ENCODE measurements at regions not wholly inside any gene's neighbourhood (a gene's known extent, or its start where the extent isn't known, plus 50 kb on each side); places are given as distances from the start of the nearest gene placed in this dataset.

GRCh38 chr19:28288572-28289264, 924.2 kb downstream of the UQCRFS1 start:
- Histone ChIP-seq H3K79me2 (ENCODE audit: insufficient read depth, low read length) (no peaks in the 10 kb centered on the region), H3K27ac (ENCODE audit: low read depth, low read length) (no peak overlapping the region), H3K9me3 (ENCODE audit: low read depth, low read length) (no peaks in the 10 kb centered on the region), H4K20me1 (ENCODE audit: insufficient read depth, low read length) (no peaks in the 10 kb centered on the region), H3K27me3 (ENCODE audit: insufficient read depth, low read length) (no peaks in the 10 kb centered on the region), H3K4me2 (ENCODE audit: insufficient read depth, low read length) (no peak overlapping the region), H3K36me3 (ENCODE audit: insufficient read depth, low read length) (no peaks in the 10 kb centered on the region), H3K4me1 (ENCODE audit: insufficient read depth, low read length) (no peaks in the 10 kb centered on the region), H2AFZ (ENCODE audit: low read length) (no peak overlapping the region), H3K4me3 (ENCODE audit: insufficient read depth, low read length) (no peak overlapping the region)
- DNase-seq (ENCODE audit: insufficient read length, low spot score, missing footprints): no peak
- TF ChIP-seq, protein P1, sequence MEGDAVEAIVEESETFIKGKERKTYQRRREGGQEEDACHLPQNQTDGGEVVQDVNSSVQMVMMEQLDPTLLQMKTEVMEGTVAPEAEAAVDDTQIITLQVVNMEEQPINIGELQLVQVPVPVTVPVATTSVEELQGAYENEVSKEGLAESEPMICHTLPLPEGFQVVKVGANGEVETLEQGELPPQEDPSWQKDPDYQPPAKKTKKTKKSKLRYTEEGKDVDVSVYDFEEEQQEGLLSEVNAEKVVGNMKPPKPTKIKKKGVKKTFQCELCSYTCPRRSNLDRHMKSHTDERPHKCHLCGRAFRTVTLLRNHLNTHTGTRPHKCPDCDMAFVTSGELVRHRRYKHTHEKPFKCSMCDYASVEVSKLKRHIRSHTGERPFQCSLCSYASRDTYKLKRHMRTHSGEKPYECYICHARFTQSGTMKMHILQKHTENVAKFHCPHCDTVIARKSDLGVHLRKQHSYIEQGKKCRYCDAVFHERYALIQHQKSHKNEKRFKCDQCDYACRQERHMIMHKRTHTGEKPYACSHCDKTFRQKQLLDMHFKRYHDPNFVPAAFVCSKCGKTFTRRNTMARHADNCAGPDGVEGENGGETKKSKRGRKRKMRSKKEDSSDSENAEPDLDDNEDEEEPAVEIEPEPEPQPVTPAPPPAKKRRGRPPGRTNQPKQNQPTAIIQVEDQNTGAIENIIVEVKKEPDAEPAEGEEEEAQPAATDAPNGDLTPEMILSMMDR (IDR thresholded peaks at IDR 0.05; ENCODE audit: extremely low read depth, low read depth, low read length): no peak

GRCh38 chr19:28285917-28286316, 927.0 kb downstream of the UQCRFS1 start:
- H3K36me3 ChIP-seq (ENCODE audit: insufficient read depth, low read length): no peaks in the 10 kb centered on the region
- no peak overlapping the region for H3K27ac ChIP-seq (ENCODE audit: low read depth, low read length)
- H2AFZ ChIP-seq (ENCODE audit: low read length): no peak overlapping the region
- TF ChIP-seq, protein P1 (IDR thresholded peaks at IDR 0.05; ENCODE audit: extremely low read depth, low read depth, low read length): no peak
- no peak overlapping the region for H3K4me3 ChIP-seq (ENCODE audit: insufficient read depth, low read length)
- H3K4me2 ChIP-seq (ENCODE audit: insufficient read depth, low read length): no peak overlapping the region
- no peaks in the 10 kb centered on the region for H3K79me2 ChIP-seq (ENCODE audit: insufficient read depth, low read length)
- no peaks in the 10 kb centered on the region for H4K20me1 ChIP-seq (ENCODE audit: insufficient read depth, low read length)
- H3K27me3 ChIP-seq (ENCODE audit: insufficient read depth, low read length): no peaks in the 10 kb centered on the region
- no peaks in the 10 kb centered on the region for H3K4me1 ChIP-seq (ENCODE audit: insufficient read depth, low read length)
- DNase-seq (ENCODE audit: insufficient read length, low spot score, missing footprints): no peak
- no peaks in the 10 kb centered on the region for H3K9me3 ChIP-seq (ENCODE audit: low read depth, low read length)

DNA sequence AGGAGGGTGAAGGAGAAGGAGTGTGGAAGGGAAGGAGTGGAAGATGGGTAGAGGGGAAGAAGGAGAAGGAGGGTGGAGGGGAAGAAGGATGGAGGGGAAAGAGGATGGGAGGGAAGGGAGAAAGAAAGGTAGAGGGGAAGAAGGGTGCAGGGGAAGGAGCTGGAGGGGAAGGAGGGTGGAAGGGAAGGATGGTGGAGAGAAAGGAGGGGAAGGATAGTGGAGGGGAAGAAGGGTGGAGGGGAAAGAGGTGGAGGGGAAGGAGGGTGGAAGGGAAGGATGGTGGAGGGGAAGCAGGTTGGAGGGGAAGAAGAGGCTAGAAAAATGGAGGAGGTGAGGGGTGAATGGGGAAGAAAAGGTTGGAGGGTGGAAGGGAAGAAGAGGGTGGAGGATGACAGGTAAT, 927.9 kb downstream of the UQCRFS1 start:
- Histone ChIP-seq H2AFZ (ENCODE audit: low read length) (no peak overlapping the region), H3K4me3 (ENCODE audit: insufficient read depth, low read length) (no peak overlapping the region), H4K20me1 (ENCODE audit: insufficient read depth, low read length) (no peaks in the 10 kb centered on the region), H3K79me2 (ENCODE audit: insufficient read depth, low read length) (no peaks in the 10 kb centered on the region), H3K4me1 (ENCODE audit: insufficient read depth, low read length) (no peaks in the 10 kb centered on the region), H3K27ac (ENCODE audit: low read depth, low read length) (no peak overlapping the region), H3K4me2 (ENCODE audit: insufficient read depth, low read length) (no peak overlapping the region), H3K27me3 (ENCODE audit: insufficient read depth, low read length) (no peaks in the 10 kb centered on the region), H3K36me3 (ENCODE audit: insufficient read depth, low read length) (no peaks in the 10 kb centered on the region), H3K9me3 (ENCODE audit: low read depth, low read length) (no peaks in the 10 kb centered on the region)
- DNase-seq (ENCODE audit: insufficient read length, low spot score, missing footprints): no peak
- TF ChIP-seq, protein P1 (IDR thresholded peaks at IDR 0.05; ENCODE audit: extremely low read depth, low read depth, low read length): no peak

DNA sequence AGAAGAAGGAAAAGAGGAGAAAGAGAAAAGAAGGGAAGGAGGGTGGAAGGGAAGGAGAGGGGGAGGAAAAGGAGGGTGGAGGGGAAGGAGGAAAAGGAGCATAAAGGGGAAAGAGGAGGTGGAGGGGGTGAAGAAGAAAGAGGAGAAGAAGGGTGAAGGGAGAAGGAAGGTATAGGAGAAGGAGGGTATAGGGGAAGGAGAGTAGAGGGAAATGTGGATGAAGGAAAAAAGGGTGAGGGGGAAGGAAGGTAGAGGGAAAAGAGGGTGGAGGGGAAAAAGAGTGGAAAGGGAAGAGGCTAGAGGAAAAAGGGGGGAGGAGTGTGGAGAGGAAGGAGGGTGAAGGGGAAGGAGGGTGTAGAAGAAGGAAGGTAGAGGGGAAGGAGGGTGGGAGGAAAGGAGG, 928.6 kb downstream of the UQCRFS1 start:
- Histone ChIP-seq H3K9me3 (ENCODE audit: low read depth, low read length) (no peaks in the 10 kb centered on the region), H3K27me3 (ENCODE audit: insufficient read depth, low read length) (no peaks in the 10 kb centered on the region), H3K4me3 (ENCODE audit: insufficient read depth, low read length) (no peak overlapping the region), H4K20me1 (ENCODE audit: insufficient read depth, low read length) (no peaks in the 10 kb centered on the region), H3K27ac (ENCODE audit: low read depth, low read length) (no peak overlapping the region), H3K36me3 (ENCODE audit: insufficient read depth, low read length) (no peaks in the 10 kb centered on the region), H3K79me2 (ENCODE audit: insufficient read depth, low read length) (no peaks in the 10 kb centered on the region), H2AFZ (ENCODE audit: low read length) (no peak overlapping the region), H3K4me2 (ENCODE audit: insufficient read depth, low read length) (no peak overlapping the region), H3K4me1 (ENCODE audit: insufficient read depth, low read length) (no peaks in the 10 kb centered on the region)
- TF ChIP-seq, protein P1 (IDR thresholded peaks at IDR 0.05; ENCODE audit: extremely low read depth, low read depth, low read length): no peak
- DNase-seq (ENCODE audit: insufficient read length, low spot score, missing footprints): no peak

All from osteoblast (primary cell).